Coronary artery (tissue), 2 donors: ENCODE measurements at regions not wholly inside any gene's neighbourhood (a gene's known extent, or its start where the extent isn't known, plus 50 kb on each side); places are given as distances from the start of the nearest gene placed in this dataset.

Source experiments
- DNase-seq: peaks from one replicate; pipeline ENCODE4 v3.0.0-alpha.2; 2017; ENCODE audit warnings: low spot score
- H3K27ac ChIP-seq, 2 donors: fragments of 200-600 bp; sonication (generic); one replicate each; pipeline ENCODE4 v1.5.1; 2016 to 2019
- H3K4me3 ChIP-seq: fragments of 200-600 bp; sonication (generic); 2 replicates; pipeline ENCODE4 v1.5.1; 2016; ENCODE audit warnings: mild to moderate bottlenecking, moderate library complexity
- TF ChIP-seq, protein P1 (sequence below): fragments of 200-600 bp; sonication (generic); IDR thresholded peaks from one replicate; pipeline ENCODE4 v1.5.1; 2019; ENCODE audit warnings: antibody characterized with exemption

DNA sequence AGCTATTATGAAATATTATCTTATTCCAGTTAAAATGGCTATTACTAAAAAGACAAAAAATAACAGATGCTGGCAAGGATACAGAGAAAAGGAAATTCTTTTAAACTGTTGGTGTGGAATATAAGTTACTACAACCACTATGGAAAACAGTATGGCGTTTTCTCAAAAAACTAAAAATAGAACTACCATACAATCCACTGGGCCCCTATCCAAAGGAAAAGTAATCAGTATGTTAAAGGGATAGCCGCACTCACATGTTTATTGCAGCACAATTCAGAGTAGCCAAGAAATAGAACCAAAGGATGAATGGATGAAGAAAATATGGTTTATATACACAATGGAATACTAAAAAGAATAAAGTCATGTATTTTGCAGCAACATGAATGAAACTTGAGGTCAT is 303.8 kb upstream of the ECI2 start:
- no peak overlapping the region for H3K27ac ChIP-seq
- TF ChIP-seq, protein P1, sequence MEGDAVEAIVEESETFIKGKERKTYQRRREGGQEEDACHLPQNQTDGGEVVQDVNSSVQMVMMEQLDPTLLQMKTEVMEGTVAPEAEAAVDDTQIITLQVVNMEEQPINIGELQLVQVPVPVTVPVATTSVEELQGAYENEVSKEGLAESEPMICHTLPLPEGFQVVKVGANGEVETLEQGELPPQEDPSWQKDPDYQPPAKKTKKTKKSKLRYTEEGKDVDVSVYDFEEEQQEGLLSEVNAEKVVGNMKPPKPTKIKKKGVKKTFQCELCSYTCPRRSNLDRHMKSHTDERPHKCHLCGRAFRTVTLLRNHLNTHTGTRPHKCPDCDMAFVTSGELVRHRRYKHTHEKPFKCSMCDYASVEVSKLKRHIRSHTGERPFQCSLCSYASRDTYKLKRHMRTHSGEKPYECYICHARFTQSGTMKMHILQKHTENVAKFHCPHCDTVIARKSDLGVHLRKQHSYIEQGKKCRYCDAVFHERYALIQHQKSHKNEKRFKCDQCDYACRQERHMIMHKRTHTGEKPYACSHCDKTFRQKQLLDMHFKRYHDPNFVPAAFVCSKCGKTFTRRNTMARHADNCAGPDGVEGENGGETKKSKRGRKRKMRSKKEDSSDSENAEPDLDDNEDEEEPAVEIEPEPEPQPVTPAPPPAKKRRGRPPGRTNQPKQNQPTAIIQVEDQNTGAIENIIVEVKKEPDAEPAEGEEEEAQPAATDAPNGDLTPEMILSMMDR: no peak
- no peak for DNase-seq
- H3K4me3 ChIP-seq: no peak overlapping the region

DNA sequence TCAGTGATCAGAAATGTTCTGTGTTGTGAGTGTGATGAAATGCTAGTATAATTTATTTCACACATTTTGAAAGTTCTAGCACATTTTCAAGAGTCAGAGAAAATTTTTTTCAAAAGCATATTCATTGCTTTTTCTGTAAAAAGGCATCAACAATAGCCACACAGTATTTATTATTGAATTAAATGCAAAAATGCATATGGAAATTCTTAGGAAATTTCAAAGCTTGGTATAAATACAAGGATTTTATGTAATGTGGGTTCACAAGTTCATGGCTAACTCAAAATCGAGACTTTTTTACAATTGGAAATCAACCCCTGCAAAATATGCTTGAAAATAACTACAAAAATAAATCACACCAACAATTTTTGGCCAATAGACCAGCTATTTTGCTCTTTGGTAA is 302.0 kb upstream of the ECI2 start:
- TF ChIP-seq, protein P1: no peak
- Histone ChIP-seq H3K27ac (no peak overlapping the region), H3K4me3 (no peak overlapping the region)
- no peak for DNase-seq

DNA sequence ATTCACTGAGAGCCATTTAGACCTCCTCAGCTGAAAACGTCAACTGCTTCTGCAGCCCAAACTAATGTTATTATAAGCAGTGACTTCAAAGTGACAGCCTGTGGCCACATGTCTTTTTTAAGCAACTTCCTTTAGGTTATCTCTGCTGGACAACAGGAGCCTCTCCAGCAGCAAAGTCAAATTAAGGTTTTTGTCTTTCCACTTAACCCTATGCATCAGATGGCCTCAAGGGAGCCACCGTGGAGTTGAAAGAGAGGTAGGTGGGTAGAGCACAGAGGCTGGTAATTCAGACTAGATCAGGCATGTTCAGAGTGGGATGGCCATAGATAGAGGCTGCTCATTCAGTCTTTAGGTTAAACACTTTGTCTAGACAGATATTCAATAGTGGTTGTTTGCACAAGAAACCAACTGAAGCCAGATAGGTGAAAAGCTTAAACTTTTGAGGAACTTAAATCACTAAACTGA is 300.6 kb upstream of the ECI2 start:
- DNase-seq: no peak
- H3K4me3 ChIP-seq: no peak overlapping the region
- H3K27ac ChIP-seq: no peak overlapping the region
- TF ChIP-seq, protein P1: no peak

- DNase-seq: no peak
- Histone ChIP-seq H3K27ac (no peak overlapping the region), H3K4me3 (no peak overlapping the region)
- TF ChIP-seq, protein P1: no peak
Observed at GRCh38 chr6:4434655-4435054, 299.3 kb upstream of the ECI2 start.

DNA sequence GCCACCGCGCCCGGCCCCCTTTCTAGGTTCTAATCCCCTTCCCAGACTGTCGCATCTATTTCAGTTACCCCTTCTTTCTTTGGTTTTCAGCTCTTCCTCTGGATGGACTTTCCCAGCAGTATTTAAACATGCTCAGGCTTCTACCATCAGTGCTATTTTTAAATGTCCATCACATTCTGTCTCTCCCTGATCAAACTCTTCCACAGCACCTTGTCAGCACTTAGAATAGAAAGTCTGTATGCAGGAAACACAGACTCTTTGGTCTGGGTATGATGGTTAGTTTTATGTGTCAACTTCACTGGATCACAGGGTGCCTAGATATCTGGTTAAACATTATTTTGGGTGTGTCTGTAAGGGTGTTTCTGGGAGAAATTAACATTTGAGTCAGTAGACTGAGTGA is 297.8 kb upstream of the ECI2 start:
- DNase-seq: no peak
- no peak overlapping the region for H3K27ac ChIP-seq
- TF ChIP-seq, protein P1: no peak
- no peak overlapping the region for H3K4me3 ChIP-seq

GRCh38 chr6:4426968-4427367 is 291.6 kb upstream of the ECI2 start:
- H3K4me3 ChIP-seq: no peak overlapping the region
- no peak overlapping the region for H3K27ac ChIP-seq

DNA sequence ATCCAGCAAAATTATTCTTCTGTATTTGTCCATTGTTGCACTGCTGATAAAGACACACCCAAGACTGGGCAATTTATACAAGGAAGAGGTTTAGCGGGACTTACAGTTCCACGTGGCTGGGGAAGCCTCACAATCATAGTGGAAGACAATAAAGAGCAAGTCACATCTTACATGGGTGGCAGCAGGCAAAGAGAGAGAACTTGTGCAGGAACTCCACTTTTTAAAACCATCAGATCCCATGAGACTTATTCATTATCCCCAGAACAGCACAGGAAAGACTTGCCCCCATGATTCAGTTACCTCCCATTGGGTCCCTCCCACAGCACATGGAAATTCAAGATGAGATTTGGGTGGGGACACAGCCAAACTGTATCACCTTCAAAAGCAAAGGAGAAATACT is 286.5 kb upstream of the ECI2 start:
- DNase-seq: no peak
- H3K4me3 ChIP-seq: no peak overlapping the region
- TF ChIP-seq, protein P1: no peak
- no peak overlapping the region for H3K27ac ChIP-seq

More at GRCh38 chr6:4426968-4427367, 291.6 kb upstream of the ECI2 start:
- TF ChIP-seq, protein P1: no peak
- DNase-seq: no peak
